ENCODE measurements at regions not wholly inside any gene's neighbourhood (a gene's known extent, or its start where the extent isn't known, plus 50 kb on each side); places are given as distances from the start of the nearest gene placed in this dataset.
"Not testable (repeated sequence)": the region's sequence is repeated elsewhere in the genome, so short reads cannot be mapped to it uniquely, and the experiment has no call there.

- not testable (repeated sequence) for TF ChIP-seq CTCF, POLR2AphosphoS5 (IDR thresholded peaks at IDR 0.05)
Observed at GRCh38 chr12:33966219-33966618, 56.1 kb upstream of the ALG10 start.

All from stomach (tissue), 4 donors.